HEK293T (cell line): ENCODE measurements at regions not wholly inside any gene's neighbourhood (a gene's known extent, or its start where the extent isn't known, plus 50 kb on each side); places are given as distances from the start of the nearest gene placed in this dataset.

Experiments
- CTCF ChIA-PET: fragments of 350-600 bp; formaldehyde crosslinking; extraction: SDS; loops from one replicate; lab custom pipeline; 2021; ENCODE audit warnings: antibody characterized with exemption, inconsistent platforms; lab: Yijun Ruan, JAX
- POLR2A ChIA-PET: fragments of 350-600 bp; formaldehyde crosslinking; extraction: SDS; loops from one replicate; lab custom pipeline; 2020; ENCODE audit warnings: antibody characterized with exemption, inconsistent platforms; lab: Yijun Ruan, JAX
- DNase-seq: peaks from one replicate; pipeline ENCODE4 v3.0.0; 2012; ENCODE audit warnings: mixed read lengths; ENCODE audit errors: extremely low spot score
- ARNT ChIP-seq: fragments of 450-650 bp; IDR thresholded peaks from 2 replicates; pipeline ENCODE4 v1.6.1; 2017; ENCODE audit warnings: mild to moderate bottlenecking
- BHLHE40 ChIP-seq: fragments of 450-650 bp; IDR thresholded peaks from 2 replicates; pipeline ENCODE4 v1.6.1; 2016; ENCODE audit warnings: mild to moderate bottlenecking, moderate library complexity, borderline replicate concordance
- CTBP1 ChIP-seq: fragments of 450-650 bp; IDR thresholded peaks from 2 replicates; pipeline ENCODE4 v1.6.1; 2016; ENCODE audit warnings: borderline replicate concordance
- ELF4 ChIP-seq: fragments of 450-650 bp; IDR thresholded peaks from 2 replicates; pipeline ENCODE4 v1.6.1; 2017; ENCODE audit warnings: antibody characterized with exemption
- FOXA1 ChIP-seq: fragments of 450-650 bp; IDR thresholded peaks from 2 replicates; pipeline ENCODE4 v1.6.1; 2016; ENCODE audit warnings: mild to moderate bottlenecking
- FOXK2 ChIP-seq: fragments of 450-650 bp; IDR thresholded peaks from 2 replicates; pipeline ENCODE4 v1.6.1; 2016; ENCODE audit warnings: mild to moderate bottlenecking
- FOXM1 ChIP-seq: fragments of 450-650 bp; IDR thresholded peaks from 2 replicates; pipeline ENCODE4 v1.6.1; 2017; ENCODE audit warnings: mild to moderate bottlenecking, borderline replicate concordance
- HDGF ChIP-seq: fragments of 450-650 bp; IDR thresholded peaks from 2 replicates; pipeline ENCODE4 v1.6.1; 2017; ENCODE audit warnings: antibody characterized with exemption, borderline replicate concordance
- L3MBTL2 ChIP-seq: fragments of 450-650 bp; conservative IDR thresholded peaks from 2 replicates; pipeline ENCODE4 v1.6.1; 2016; ENCODE audit warnings: mild to moderate bottlenecking
- LEF1 ChIP-seq: fragments of 450-650 bp; IDR thresholded peaks from 2 replicates; pipeline ENCODE4 v1.6.1; 2017; ENCODE audit warnings: mild to moderate bottlenecking, borderline replicate concordance
- NFRKB ChIP-seq: fragments of 450-650 bp; IDR thresholded peaks from 2 replicates; pipeline ENCODE4 v1.6.1; 2016; ENCODE audit warnings: mild to moderate bottlenecking, moderate library complexity
- PKNOX1 ChIP-seq: fragments of 450-650 bp; IDR thresholded peaks from 2 replicates; pipeline ENCODE4 v1.6.1; 2016
- SP1 ChIP-seq: fragments of 450-650 bp; IDR thresholded peaks from 2 replicates; pipeline ENCODE4 v1.6.1; 2017
- SUZ12 ChIP-seq: fragments of 450-650 bp; IDR thresholded peaks from 2 replicates; pipeline ENCODE4 v1.6.1; 2016; ENCODE audit warnings: mild to moderate bottlenecking
- TARDBP ChIP-seq: fragments of 450-650 bp; IDR thresholded peaks from 2 replicates; pipeline ENCODE4 v1.6.1; 2016
- ZNF384 ChIP-seq: fragments of 450-650 bp; IDR thresholded peaks from 2 replicates; pipeline ENCODE4 v1.6.1; 2016

- DNase-seq: no peak
- POLR2A ChIA-PET: no interaction called here
- TF ChIP-seq FOXA1 (no peak), ELF4 (no peak), SP1 (no peak), PKNOX1 (no peak), FOXM1 (no peak), ZNF384 (no peak), ARNT (no peak), LEF1 (no peak), SUZ12 (no peak), HDGF (no peak), FOXK2 (no peak), CTBP1 (no peak), BHLHE40 (no peak), TARDBP (no peak), L3MBTL2 (no peak), NFRKB (no peak)
- CTCF ChIA-PET: no interaction called here
Observed at GRCh38 chr19:29393915-29394460, 131.8 kb upstream of the VSTM2B start.

- TF ChIP-seq FOXM1: no peak
- no peak for TF ChIP-seq ELF4
- TF ChIP-seq ZNF384: no peak
- no peak for TF ChIP-seq NFRKB
- TF ChIP-seq PKNOX1: no peak
- no peak for TF ChIP-seq HDGF
- no peak for TF ChIP-seq LEF1
- TF ChIP-seq FOXK2: no peak
- no peak for TF ChIP-seq ARNT
- TF ChIP-seq L3MBTL2: no peak
- no peak for TF ChIP-seq TARDBP
- no peak for TF ChIP-seq BHLHE40
- TF ChIP-seq SUZ12: no peak
- TF ChIP-seq FOXA1: no peak
- TF ChIP-seq SP1: no peak
- TF ChIP-seq CTBP1: no peak
- no peak for DNase-seq
- ChIA-PET CTCF (no interaction called here), POLR2A (no interaction called here)
Observed at GRCh38 chr19:29395111-29395733, 130.6 kb upstream of the VSTM2B start.

GRCh38 chr19:29395734-29396414 lies 129.9 kb upstream of the VSTM2B start:
- ChIA-PET POLR2A (no interaction called here), CTCF (no interaction called here)
- no peak for TF ChIP-seq NFRKB
- TF ChIP-seq BHLHE40: no peak
- no peak for DNase-seq

GRCh38 chr19:29396925-29397324 lies 128.9 kb upstream of the VSTM2B start:
- CTCF ChIA-PET: interaction anchor here (0.7 kb wide), 1 partner anchor 106 kb away, joined by 3 read pairs; no protein-coding TSS in a partner anchor

GRCh38 chr19:29397748-29398147 lies 128.0 kb upstream of the VSTM2B start:
- POLR2A ChIA-PET: no interaction called here
- TF ChIP-seq L3MBTL2 (no peak), FOXM1 (no peak), SP1 (no peak), ARNT (no peak), BHLHE40 (no peak), SUZ12 (no peak), LEF1 (no peak), FOXK2 (no peak), PKNOX1 (no peak), FOXA1 (no peak), ELF4 (no peak), HDGF (no peak), NFRKB (no peak), TARDBP (no peak)
- no peak for DNase-seq
- CTCF ChIA-PET: interaction anchor here (0.7 kb wide), 1 partner anchor 107 kb away, joined by 3 read pairs; no protein-coding TSS in a partner anchor

More at GRCh38 chr19:29396925-29397324, 128.9 kb upstream of the VSTM2B start:
- DNase-seq: no peak
- POLR2A ChIA-PET: no interaction called here
- TF ChIP-seq SUZ12 (no peak), L3MBTL2 (no peak), ARNT (no peak), HDGF (no peak), BHLHE40 (no peak), TARDBP (no peak), PKNOX1 (no peak), SP1 (no peak), ELF4 (no peak), CTBP1 (no peak), FOXK2 (no peak), LEF1 (no peak)
